ENCODE measurements at regions not wholly inside any gene's neighbourhood (a gene's known extent, or its start where the extent isn't known, plus 50 kb on each side); places are given as distances from the start of the nearest gene placed in this dataset.

- TF ChIP-seq CTCF (conservative IDR thresholded peaks at IDR 0.05 in 1 of 2, IDR thresholded peaks at IDR 0.05 in 1 of 2; ENCODE audit: extremely low read depth in 1 of 2, insufficient read depth in 1 of 2, low read depth in 1 of 2, low read length in 2 of 2) (no peak), EZH2 (IDR thresholded peaks at IDR 0.05; ENCODE audit: borderline replicate concordance, low read length) (no peak)
Measured at GRCh38 chr11:116644941-116645305, 127.9 kb downstream of the BUD13 start.

All from mammary epithelial cell (primary cell).